DMS 273 (cell line): ENCODE measurements at regions not wholly inside any gene's neighbourhood (a gene's known extent, or its start where the extent isn't known, plus 50 kb on each side); places are given as distances from the start of the nearest gene placed in this dataset.

Experiments
- DNase-seq: peaks from one replicate; lab custom pipeline; 2025; ENCODE audit not compliant: unreplicated experiment; lab: John Stamatoyannopoulos, UW

DNA sequence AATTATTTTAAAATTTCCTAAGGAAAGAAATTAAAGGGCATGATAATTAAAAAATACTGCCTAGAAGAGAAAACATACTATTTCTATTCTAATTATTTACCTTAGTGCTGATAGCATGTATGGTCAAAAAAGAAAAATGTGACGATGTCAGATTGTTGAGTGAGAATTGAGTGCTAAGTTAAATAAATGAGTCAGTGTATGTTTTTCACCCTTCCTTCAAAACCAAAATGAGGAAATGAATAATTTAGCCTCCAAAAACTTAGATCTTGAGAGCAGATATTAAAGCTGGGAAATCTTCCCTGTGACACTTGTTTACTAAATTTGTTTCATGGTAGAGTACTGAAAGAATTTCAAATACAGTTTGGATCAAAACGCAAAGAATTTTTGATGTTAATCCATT is 58.6 kb upstream of the NYAP2 start:
- no peak for DNase-seq

DNA sequence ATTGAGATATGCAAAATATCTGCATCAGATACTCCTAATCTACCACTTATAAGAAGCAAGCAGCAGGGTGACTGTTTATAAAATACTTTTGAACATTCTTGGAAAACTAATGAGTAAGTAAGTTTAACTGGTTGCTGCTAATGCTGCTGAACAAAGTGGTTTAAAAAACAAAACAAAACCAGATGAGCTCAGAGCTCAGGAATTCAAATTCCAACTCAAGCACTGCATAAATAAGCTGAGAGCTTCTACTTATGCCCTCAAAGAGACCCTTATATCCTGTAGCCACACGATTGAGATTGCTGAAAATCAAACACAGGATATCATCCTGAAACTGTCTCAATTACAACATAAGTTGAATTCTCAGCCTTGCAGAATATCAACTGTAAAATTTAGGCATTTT is 62.3 kb upstream of the NYAP2 start:
- no peak for DNase-seq

DNA sequence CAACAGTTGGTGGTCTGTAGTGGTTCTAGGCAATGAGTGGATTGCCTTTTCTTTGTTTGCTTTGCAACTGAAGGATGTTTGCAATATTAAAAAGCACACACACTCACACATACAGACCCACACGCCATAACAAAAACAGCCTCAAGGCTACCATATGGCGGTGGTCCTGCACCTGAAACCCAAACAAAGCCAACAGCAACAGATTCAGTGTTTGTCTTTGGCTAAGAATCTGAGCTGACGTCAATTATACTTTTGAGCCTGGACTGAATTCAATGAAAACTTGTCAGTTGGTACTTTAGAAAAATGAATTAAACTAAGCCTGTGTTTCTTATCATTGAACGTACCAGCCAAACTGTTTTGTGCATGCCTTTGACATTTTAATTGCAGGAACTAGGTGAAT is 65.0 kb upstream of the NYAP2 start:
- peak; percentile 56 for DNase-seq

DNA sequence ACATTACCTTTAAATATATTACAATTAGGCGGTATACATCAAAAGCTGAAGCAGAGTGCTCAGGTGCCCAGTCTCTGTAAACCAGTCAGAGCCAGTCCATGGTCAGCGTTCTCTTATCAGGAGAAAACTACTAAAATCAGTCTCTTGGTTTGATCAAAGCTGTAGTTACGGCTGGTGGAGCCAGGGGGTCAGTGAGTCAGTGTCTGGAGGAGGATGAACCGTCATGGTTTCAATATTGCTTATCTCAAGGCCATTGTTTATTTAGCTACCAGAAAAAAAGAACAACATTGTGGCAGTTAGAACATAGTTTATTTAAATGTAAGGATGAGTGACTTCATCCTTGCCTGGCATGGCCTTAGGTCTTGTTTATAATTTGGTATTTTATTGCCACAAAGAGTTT is 71.3 kb upstream of the NYAP2 start:
- no peak for DNase-seq

DNA sequence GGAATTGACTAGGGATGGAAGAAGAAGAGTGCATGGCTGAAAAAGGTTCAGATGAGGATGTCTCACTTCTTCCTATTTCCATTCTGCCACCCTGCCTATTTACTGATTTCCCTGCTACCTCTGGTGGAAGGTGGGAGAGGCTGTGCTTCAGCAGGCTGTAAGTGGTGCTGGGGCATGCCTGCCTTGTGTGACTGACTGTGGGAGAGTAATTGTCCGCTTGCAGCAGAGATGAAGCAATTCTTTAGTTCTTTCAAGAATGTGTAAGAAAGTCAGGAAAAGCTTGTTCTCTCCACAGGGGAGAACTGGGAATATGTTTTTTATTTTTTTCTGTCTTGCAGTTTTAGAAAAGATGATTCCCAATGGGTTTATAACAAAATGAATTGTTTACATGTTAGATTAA is 72.5 kb upstream of the NYAP2 start:
- DNase-seq, result no peak

DNA sequence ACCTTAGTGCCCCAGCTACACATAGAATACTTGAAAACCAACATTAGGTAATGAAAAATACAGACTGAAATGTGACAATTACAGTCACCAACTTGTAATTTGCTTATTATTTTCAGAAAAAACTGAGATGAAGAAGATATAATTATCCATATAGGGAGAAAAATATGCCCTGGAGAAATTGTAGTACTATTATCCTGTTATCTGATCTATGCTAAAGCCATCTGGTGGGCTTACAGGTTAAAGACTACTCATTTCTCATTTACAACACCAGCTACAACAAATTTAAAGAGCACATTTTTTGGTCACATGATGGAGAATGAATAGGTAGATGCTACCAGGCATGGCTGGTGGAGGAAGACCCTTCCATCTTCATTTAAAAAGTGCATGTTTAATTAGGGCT is 79.6 kb upstream of the NYAP2 start:
- DNase-seq, result peak; percentile 20

DNA sequence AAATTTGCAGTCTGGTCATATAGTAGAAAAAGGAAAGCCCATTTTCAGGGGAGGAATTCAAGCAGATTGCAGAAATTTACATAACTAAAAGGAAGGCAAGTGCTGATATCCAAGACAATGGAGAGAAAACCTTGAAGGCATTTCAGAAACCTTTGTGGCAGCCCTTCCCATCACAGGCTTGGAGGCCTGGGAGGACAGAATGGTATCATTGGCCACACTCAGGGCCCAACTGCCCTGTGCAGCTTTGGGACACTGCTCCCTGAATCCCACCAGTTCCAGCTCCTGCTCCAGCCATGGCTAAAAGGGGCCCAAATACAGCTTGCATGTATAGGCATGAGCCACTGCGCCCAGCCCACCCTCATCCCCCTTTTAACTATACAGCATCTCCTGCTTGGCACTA is 81.1 kb upstream of the NYAP2 start:
- no peak for DNase-seq

DNA sequence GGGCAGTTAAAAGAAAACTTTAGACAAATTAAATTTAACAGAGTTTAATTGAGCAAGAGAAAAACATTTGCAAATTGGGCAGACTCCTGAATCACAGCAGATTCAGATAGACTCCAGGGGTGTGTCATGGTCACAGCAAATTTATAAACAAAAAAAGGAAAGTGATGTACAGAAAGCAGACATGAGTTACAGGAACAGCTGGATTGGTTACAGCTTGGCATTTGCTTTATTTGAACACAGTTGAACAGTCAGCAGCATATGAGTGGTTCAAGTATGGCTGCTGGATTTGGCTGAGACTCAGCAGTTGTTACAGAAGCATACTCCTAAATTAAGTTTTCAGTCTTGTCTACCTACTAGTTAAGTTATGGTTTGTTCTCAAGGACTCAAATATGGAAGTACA is 82.3 kb upstream of the NYAP2 start:
- no peak for DNase-seq

DNA sequence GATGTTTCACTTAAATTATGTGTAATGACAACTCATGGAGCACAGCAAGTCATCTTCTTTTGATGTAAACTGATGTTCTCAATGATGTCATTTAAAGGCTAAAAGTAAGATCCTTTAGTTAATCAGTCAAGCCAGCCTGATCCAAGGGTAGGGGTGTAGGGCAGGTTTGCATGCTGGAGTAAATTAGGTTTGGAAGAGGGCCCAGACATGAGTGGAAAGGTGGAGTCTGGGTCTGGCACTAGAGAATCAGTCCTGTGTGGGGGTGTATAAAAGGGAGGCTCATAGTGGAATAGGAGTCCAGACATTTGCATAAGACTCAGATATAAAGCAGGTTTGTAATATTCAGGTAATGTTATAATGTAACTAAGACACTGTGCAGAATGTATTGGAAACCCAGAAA is 88.8 kb upstream of the NYAP2 start:
- DNase-seq, result peak; percentile 35

DNA sequence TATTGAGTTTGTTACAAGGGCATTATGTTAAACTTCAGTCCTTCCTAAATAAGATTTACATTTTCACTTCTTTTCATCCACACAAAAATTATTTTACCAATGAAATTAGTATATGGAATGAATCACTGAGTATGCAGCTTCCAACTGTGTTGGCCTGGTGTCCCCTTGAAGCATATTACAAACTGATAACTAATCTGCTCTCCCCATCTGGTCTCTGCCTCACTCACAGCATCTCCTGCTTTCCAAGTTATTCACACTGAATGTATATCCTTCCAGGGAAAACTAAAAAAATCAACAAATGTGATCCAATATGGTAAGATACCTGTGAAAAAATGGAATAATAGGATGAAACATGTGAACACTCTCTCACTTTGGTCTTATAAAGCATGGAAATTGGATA is 90.0 kb upstream of the NYAP2 start:
- peak; percentile 69 for DNase-seq

DNA sequence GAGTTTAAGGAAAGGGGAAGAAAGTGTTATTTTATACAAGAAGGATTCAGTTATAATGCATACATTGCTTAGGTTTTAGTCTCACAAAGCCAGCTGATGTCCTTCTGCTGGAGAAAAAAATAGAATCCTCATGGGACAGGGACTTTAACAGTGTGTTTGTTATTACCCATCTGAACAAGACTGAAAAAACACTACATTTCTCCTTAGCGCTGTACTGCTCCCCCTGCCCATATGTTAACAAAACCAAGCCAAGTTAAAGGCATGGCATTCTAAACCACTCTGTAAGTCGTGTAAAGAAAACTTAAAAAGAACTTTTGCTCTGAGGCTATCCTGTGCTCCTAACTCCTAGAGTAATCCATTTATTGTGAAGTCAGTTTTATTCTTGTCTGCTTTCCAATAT is 102.6 kb upstream of the NYAP2 start:
- DNase-seq, result peak; percentile 56

DNA sequence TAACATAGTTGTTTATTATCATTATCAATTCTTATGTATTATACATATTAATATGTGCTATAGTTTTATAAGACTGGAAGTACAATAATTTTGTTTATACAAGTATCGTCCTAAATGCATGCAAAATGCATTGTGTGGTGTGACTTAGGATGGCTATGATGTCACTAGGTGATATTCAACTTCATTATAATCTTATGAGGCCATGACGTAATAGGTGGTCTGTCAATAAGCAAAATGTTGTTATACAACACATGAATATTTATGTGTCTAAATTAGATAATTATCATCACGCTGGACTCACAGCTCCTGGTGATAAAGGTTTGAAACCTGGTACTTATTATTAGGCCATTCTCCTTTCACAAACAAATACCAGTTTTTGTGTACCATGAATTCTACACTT is 104.4 kb upstream of the NYAP2 start:
- DNase-seq, result no peak

DNA sequence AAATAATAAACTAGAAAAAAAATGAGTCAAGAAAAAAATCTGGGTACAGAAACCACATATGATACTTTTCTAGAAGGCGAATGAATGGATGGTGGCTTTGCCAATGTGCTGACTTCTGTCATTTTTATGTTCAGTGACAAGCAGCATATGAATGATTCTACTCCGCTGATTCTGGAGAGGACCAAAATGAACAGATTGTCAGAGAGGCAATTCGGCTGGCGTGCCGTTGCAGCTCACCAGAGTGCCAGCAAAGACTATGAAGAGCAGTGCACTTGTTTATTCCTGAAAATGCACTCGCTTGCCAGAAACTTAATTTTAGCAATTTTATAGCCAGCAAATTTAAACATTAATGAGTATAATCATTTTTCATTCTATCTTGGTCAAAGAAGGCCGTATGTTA is 105.9 kb upstream of the NYAP2 start:
- peak; percentile 57 for DNase-seq

DNA sequence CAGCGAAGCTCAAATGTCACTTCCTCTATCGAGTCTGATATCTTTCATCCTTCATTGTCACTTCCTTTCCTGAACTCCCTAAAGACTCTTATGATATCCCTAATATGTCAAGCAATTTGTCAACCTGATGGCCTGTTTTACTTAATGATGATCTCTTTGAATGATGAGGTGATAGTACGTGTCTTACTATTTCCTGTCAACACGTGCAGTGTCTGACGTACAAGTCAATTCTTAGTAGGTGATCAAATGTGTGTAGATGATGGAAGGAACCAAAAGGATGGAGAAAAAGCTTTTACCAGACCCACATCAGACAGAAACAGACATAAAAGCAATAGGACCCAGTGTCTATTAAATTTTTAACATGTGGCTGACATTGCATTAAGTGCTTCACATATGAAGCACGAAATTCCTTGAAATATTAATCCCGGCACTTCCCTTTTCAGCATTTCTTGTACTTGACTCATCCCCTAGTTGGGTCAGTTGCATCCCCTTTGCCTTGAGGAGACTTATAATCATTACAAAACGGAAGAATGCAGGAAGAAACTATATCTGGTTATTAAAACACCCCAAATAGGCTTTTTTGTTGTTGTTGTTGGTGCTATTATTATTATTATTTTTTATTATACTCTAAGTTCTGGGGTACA is 108.6 kb upstream of the NYAP2 start:
- no peak for DNase-seq

DNA sequence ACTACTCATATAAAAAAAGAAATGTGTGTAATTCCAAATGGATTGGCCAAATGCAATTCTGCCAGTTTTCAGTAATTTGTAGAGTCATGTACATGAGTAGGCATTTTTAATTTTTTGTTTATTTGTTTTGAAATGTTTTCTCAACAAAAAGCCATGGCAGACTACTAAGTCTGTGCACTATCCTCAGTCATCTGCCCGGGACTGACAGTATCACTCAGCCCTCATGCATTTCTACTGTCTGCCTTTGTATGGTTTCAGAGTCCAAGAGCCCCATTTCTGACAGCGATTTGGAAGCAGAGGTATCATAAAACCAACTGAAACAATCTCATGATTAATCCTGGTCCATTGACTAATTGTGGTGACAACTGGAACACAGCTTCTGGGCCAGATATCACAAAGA is 109.9 kb upstream of the NYAP2 start:
- no peak for DNase-seq

DNA sequence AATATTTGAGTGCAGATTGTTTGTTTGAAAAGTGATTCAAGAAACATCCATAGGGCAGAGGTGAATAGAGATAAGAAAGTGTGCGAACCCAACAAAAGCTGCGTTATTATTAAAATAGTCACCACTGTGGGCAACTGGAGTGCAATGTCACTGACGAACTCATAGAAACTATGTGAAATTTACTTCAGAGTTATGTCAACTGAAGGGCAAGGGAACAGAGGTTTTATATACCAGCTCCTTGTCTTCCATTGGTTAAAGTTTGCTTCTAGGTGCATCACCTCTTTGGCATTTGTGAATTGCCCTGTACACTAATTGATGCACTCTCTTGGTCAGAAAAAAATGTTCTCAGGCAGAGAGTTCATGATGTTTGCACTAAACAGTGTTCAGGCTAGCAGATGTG is 110.5 kb upstream of the NYAP2 start:
- no peak for DNase-seq

DNA sequence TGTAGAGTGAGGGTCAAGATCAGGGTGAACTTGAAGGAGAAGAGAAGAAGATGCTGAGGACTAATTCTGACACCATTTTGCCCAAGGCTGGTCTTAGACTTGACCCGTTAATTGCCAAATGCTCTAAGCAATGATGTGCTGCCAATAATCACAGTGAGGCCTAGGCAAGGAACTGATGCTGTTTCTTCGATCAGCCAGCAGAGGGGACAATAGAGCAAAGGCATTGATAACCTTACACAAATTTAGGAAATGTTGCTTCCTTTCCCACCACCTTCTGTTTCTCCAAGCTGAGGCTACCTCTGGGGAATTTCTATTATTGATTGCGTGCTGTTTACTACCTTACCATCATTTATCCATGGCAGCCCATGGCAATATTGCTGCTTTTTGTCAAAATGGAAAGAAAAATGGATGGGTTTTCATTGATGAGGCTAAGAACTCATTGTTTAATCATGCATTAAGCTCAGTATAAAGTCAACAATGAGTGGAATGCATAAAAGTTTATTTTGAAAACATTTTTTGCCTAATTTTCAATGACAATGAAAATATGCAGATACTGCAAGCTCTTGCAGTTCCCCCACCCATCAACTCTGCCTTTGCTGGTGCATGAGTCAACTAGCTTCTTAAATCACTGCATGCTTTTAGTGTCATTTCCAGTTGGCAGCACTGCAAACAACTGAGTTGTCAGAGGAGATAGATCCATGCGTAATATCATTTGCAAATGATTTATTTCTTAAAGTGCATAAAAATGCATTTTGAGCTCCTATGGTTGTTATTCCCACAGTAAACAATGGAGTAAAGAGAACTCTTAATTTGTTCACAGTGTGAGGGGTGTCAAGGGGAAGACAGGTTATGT is 116.4 kb upstream of the NYAP2 start:
- peak; percentile 61 for DNase-seq

DNA sequence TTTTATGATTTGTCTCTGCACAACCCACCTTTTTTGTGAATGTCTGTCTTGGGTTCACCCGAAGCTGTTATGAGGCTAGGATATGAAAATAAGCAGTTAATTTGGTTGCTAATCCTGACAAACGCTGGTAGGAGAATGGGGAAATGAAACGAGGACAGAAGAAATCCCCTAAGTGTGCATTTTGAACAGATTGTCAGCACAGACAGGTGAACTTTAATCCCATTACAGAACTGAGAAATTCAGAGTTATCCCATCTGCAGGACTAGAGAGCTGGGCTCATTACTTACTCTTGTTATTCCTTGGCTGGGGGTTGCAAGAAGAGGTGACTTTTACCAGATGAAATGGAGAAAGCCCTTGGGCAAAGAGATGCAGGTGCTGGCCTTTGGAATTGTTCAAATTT is 123.3 kb upstream of the NYAP2 start:
- no peak for DNase-seq

DNA sequence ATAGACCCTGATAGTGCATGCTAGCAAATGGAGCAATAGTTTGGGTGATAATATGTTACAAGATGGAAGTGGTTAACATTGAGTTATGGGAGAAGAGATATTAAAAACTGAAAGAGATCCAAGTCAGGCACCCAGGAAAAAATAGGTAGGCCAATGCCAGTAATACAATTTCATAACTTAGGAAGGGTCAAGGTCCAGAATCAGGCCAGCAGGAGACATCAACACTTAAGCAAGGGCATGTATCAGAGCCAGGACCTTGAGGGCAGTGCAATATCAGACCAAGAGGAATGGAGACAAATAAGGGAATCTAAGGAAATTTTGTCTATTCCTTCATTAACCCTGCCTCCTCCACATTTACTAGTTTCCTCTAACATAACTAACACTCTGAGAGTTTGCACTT is 124.1 kb upstream of the NYAP2 start:
- no peak for DNase-seq

DNA sequence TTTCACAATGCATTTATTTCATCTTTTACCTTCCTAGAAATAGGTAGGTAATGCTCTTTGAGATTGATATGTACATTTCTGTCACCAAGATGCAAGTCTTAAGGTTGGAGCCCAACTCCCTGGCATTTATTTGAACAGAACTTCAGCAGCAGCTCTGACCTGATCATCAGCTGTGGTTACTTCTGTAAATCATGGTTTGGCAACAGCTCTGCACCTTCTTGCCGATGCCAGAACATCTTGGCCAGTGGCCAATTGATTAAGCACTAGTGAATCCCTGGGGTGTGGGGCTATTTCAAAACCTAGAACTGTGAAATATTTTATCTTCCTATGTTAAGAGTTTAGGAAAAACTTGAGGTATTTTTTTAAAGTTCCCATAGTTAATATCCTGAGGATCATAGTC is 124.8 kb upstream of the NYAP2 start:
- peak; percentile 87 for DNase-seq

DNA sequence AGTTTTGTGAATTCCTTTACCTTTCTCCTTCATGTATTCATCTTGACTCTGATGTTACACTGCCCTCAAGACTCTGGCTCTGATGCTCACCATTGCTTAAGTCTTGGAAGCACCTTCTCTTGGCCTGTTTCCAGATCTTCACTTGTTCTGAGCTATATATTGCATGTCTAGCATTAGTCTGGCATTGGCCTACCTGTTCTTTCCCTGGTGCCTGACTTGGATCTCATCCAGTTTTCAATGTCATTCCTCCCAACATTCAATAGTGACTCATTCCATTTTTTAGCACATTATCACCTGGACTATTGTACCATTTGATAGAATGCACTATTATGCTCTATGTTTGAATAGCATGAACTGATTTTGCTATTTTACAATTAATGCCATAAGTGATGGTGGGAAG is 127.3 kb upstream of the NYAP2 start:
- no peak for DNase-seq

DNA sequence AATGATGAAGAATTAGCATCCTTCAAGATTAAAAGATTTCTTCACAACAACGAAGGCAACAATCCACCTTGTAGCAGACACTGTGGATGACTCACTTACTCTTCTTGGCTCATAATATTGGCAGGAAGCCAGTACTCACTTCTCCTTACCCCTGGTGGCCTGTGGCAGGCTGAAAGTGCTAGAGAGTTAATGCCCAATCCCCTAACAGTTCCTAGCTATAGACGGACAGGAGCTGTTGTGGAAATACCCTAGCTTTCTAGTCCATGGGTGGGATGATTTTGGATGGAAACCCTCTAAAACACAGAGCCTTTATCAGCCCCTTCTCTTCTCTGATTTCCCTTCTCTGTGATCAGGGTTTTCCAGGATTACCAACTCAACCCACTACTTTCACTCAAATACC is 128.6 kb upstream of the NYAP2 start:
- DNase-seq, result peak; percentile 84

DNA sequence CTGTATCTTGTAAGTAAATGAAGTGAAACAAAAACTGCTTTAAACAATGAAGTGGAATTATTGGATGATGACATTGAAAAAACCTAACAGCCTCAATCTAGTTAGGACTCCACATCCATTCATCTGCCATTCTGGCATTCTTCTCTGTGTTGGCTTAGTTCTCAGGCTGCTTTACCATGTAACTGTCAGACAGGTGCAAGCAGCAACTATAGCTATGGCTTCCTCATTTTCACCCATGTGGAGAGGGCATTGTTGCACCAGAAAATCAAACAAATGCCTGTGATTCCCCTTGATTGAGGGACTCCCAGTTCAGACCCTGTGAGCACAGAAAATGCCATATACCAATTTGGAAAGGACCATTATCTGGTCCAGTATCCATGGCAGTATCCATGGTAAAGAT is 129.5 kb upstream of the NYAP2 start:
- no peak for DNase-seq
